SK-N-SH treated with all-trans-retinoic acid at 6 μM for 48 hours (cell line): ENCODE measurements at regions not wholly inside any gene's neighbourhood (a gene's known extent, or its start where the extent isn't known, plus 50 kb on each side); places are given as distances from the start of the nearest gene placed in this dataset.

Source experiments
- ARNTL ChIP-seq: fragments of 450-650 bp; formaldehyde crosslinking; IDR thresholded peaks from 2 replicates; pipeline ENCODE4 v1.5.0; 2020; ENCODE audit warnings: low read depth, mild to moderate bottlenecking, moderate library complexity, borderline replicate concordance
- BACH2 ChIP-seq: fragments of 250-450 bp; sonication (Bioruptor Pico); IDR thresholded peaks from 2 replicates; pipeline ENCODE4 v1.9.0; 2021; ENCODE audit warnings: mild to moderate bottlenecking, borderline replicate concordance
- CSDC2 ChIP-seq: fragments of 250-450 bp; sonication (Bioruptor Pico); IDR thresholded peaks from 2 replicates; pipeline ENCODE4 v1.5.0; 2020; ENCODE audit warnings: mild to moderate bottlenecking, moderate library complexity
- GLIS3 ChIP-seq: fragments of 250-450 bp; sonication (Bioruptor Pico); IDR thresholded peaks from 2 replicates; pipeline ENCODE4 v1.5.0; 2020; ENCODE audit warnings: mild to moderate bottlenecking, moderate library complexity
- SNAI2 ChIP-seq: fragments of 250-450 bp; sonication (Bioruptor Pico); IDR thresholded peaks from 2 replicates; pipeline ENCODE4 v1.5.0; 2020; ENCODE audit warnings: mild to moderate bottlenecking, moderate library complexity
- TOX ChIP-seq: fragments of 250-450 bp; sonication (Bioruptor Pico); IDR thresholded peaks from 2 replicates; pipeline ENCODE4 v1.8.0; 2021; ENCODE audit warnings: mild to moderate bottlenecking, moderate library complexity, borderline replicate concordance
- ZC3H10 ChIP-seq: fragments of 250-450 bp; sonication (Bioruptor Pico); IDR thresholded peaks from 2 replicates; pipeline ENCODE4 v1.5.1; 2021; ENCODE audit warnings: mild to moderate bottlenecking, moderate library complexity
- ZNF70 ChIP-seq: fragments of 450-650 bp; formaldehyde crosslinking; IDR thresholded peaks from 2 replicates; pipeline ENCODE4 v1.5.0; 2020; ENCODE audit warnings: mild to moderate bottlenecking, moderate library complexity
- TF ChIP-seq, protein P1 (sequence below): fragments of 250-450 bp; sonication (Bioruptor Pico); IDR thresholded peaks from 2 replicates; pipeline ENCODE4 v1.8.0; 2020; ENCODE audit warnings: mild to moderate bottlenecking, moderate library complexity, borderline replicate concordance
- TF ChIP-seq, protein P2 (sequence below): fragments of 250-450 bp; sonication (Bioruptor Pico); IDR thresholded peaks from 2 replicates; pipeline ENCODE4 v1.5.1; 2020; ENCODE audit warnings: low read depth, mild to moderate bottlenecking, moderate library complexity

DNA sequence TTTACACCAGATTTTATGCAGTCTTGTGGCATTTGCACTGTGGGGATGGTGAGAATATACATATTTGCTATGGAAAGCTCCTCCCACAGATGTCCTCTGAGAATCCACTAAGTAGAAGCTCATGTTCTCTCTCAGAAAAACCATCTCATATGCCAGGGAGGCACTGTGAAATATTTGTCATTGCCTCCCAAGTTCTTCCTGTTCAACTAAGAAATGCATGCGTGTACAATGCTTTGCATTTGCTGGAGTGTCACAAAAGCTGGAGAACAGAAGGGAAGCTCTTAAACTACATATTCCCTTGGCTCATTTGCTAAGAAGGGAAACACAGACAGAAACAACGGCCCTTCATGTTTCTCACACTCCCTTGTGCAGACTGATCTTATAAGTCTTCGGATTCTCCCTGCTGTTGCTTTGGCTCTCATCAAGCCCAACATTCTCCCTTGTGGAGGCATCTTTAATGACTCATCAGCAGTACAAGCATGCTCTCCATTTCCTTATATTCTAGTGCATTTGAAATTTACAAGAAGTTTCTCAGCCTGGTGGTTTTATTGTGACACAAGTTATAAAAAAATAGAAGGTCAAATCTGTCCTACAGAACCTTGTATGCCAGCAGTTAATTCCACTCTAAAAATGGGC is 220.6 kb downstream of the TRIM36 start:
- no peak for TF ChIP-seq ZC3H10 (CRISPR knock-in tag)
- TF ChIP-seq TOX (CRISPR knock-in tag): no peak
- no peak for TF ChIP-seq ZNF70 (CRISPR knock-in tag)
- TF ChIP-seq, protein P1, sequence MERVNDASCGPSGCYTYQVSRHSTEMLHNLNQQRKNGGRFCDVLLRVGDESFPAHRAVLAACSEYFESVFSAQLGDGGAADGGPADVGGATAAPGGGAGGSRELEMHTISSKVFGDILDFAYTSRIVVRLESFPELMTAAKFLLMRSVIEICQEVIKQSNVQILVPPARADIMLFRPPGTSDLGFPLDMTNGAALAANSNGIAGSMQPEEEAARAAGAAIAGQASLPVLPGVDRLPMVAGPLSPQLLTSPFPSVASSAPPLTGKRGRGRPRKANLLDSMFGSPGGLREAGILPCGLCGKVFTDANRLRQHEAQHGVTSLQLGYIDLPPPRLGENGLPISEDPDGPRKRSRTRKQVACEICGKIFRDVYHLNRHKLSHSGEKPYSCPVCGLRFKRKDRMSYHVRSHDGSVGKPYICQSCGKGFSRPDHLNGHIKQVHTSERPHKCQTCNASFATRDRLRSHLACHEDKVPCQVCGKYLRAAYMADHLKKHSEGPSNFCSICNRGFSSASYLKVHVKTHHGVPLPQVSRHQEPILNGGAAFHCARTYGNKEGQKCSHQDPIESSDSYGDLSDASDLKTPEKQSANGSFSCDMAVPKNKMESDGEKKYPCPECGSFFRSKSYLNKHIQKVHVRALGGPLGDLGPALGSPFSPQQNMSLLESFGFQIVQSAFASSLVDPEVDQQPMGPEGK (CRISPR knock-in tag): no peak
- TF ChIP-seq, protein P2, sequence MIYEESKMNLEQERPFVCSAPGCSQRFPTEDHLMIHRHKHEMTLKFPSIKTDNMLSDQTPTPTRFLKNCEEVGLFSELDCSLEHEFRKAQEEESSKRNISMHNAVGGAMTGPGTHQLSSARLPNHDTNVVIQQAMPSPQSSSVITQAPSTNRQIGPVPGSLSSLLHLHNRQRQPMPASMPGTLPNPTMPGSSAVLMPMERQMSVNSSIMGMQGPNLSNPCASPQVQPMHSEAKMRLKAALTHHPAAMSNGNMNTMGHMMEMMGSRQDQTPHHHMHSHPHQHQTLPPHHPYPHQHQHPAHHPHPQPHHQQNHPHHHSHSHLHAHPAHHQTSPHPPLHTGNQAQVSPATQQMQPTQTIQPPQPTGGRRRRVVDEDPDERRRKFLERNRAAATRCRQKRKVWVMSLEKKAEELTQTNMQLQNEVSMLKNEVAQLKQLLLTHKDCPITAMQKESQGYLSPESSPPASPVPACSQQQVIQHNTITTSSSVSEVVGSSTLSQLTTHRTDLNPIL (CRISPR knock-in tag): no peak
- TF ChIP-seq BACH2: no peak
- no peak for TF ChIP-seq GLIS3
- no peak for TF ChIP-seq ARNTL (CRISPR knock-in tag)
- TF ChIP-seq CSDC2 (CRISPR knock-in tag): no peak
- TF ChIP-seq SNAI2 (CRISPR knock-in tag): no peak
